NOMO-1 (cell line): ENCODE measurements at regions not wholly inside any gene's neighbourhood (a gene's known extent, or its start where the extent isn't known, plus 50 kb on each side); places are given as distances from the start of the nearest gene placed in this dataset.

ENCODE experiments used
- DNase-seq, 2 experiments: peaks; one replicate each; lab custom pipeline; 2025; ENCODE audit not compliant: unreplicated experiment in 2 of 2; lab: John Stamatoyannopoulos, UW

DNA sequence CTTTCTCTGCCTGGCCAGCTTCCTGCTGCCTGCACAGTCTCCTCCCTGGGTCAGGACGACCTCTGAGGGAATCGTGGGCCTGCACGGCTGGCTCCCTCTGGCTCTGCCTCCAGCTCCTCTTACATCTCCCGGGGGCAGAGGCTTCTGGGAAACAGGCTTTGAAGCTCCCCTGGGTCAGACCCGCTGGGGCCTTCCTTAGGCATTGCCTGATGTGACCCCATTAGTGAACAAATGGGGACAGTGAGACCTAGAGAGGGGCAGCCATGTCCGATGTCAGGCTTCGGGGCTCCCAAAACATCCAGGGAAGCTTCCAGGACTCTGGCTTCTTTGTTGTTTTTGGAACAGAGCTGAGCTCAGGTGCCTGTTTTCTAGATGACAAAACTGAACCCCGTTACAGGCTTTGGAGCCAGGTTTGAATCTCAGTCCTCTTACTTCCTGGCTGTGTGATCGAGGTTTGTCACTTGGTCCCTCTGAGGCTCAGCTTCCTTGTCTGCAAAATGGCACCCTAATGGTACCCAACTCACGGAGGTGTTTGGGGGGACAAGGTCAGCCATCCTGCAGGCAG, 94.3 kb downstream of the CEBPB start:
- no peak for DNase-seq

- DNase-seq, result no peak
These were observed 94.9 kb downstream of the CEBPB start for GRCh38 chr20:50285376-50286173.

DNA sequence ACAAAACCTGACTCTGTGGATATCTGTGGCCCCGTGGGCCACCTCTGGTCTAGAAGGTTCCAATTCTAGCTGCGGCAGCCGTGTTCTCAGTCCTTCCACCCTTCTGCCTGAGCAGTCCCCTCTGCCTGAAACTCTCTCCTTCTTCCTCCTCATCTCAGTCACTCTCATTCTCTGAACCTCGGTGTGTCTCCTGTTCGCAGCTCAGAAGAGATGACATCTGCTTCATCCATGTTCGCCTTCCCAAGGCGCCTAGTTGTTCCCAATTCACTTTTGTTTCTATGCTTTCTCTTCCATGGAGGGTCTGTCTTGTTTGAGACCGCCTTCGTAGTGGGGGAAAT, 95.5 kb downstream of the CEBPB start:
- DNase-seq, result no peak

GRCh38 chr20:50286609-50287008, 96.0 kb downstream of the CEBPB start:
- DNase-seq, result no peak

DNA sequence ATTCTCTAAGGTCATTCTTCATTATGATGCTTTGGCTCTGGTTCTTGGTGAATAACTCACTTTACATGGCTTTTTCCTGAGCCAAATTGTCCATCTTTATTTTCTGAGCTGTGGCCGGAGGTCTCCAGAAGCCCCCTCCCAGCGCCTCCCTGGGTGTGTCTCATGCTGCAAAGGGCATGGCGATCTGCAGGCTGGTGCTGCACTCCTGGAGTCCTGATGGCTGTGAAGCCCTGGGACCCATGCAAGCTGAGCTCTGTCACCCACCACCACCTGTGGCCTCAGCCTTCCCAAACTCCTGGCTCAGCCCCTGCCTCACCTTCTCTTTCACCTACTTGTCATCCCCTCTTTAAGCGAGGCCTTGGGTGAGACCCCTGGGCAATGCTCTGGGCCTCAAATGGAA, 96.9 kb downstream of the CEBPB start:
- no peak for DNase-seq

- no peak for DNase-seq
These were observed 97.5 kb downstream of the CEBPB start for GRCh38 chr20:50288128-50288623.

GRCh38 chr20:50289581-50289980, 99.0 kb downstream of the CEBPB start:
- DNase-seq, result no peak

GRCh38 chr20:50290112-50290511, 99.5 kb downstream of the CEBPB start:
- no peak for DNase-seq

GRCh38 chr20:50290808-50291207, 100.2 kb downstream of the CEBPB start:
- no peak for DNase-seq

DNA sequence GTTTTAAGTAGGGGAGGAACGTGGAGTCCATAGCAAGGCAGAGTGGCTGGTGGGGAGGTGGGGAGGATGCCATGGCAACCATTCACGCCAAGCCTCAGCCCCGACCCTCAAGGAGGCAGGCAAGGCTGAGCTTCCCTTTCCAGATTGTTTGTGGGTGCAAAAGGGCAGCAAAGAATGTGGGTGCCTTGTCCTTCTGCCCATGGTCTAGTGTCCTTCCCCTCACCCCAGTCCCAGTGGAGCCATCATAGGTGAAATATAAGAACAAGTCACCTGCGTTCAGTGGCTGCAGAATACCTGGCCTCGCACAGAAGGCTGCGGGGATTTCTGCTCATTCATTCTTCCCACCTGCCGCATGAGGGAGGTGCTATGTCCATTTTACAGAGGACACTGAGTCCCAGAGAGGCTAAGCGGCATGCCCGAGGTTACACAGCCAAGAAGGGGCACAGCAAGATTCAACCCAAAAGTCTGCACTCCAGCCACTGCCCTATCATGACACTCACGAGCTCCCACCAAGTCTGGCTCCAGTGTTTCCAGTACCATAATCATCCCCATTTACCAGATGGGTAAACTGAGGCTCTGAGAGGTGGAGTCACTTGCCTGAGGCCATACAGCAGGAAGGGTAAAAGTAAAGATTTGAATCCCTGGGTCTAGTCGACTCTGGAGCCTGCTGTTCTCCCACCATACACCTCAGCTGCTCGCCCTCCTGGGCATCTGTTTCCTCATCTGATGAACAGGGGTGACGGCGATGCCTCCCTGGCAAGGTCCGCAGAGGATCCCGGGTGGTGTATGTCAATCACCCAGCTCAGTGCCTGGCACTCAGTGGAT, 100.8 kb downstream of the CEBPB start:
- no peak for DNase-seq

GRCh38 chr20:50292079-50292590, 101.5 kb downstream of the CEBPB start:
- no peak for DNase-seq

- peak; percentile 34 to 57 for DNase-seq
These were observed 102.1 kb downstream of the CEBPB start for GRCh38 chr20:50292591-50293283.

- DNase-seq, result no peak
These were observed 102.9 kb downstream of the CEBPB start for GRCh38 chr20:50293284-50294139.

DNA sequence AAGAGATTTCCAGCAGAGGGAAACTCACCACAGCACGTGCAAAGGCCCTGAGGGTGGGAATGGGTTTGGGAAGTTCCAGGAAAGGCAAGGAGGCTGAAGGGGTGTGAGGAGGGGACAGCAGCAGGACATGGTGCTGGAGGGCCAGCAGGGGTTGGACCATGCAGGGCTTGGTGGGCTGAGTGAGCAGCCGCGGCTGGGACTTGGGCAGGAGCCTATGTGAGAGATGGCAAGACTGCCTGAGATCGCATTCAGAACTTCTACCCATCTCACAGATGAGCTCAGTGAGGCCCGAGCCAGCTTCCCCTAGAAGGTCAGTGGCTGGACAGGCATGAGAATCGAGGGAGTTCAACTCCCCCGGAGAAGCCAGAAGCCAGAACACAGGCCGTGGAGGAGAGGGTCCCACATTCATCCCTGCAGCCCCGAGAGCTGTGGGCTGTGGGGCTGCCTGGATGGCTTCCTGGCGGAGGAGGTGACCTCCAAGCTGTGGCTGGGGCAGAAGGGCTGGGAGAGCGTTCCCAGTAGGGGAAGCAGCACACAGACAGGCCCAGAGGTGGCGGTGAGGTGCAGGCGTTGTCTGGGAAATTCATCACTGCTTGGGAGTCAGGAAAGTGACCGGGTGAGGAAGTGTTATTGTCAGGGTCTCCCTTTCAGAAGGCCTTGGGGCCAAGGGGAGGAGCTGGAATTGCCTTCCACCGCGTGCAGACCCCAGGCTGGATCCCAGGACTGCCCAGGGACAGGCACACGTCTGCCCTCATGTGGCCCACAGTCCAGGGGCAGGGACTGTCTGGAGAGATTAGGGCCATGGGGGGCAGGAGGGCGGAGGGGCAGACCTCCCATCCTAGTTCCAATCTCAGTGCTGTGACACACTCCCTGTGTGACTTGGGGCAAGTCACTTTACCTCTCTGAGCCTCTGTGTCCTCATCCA, 103.8 kb downstream of the CEBPB start:
- no peak for DNase-seq

DNA sequence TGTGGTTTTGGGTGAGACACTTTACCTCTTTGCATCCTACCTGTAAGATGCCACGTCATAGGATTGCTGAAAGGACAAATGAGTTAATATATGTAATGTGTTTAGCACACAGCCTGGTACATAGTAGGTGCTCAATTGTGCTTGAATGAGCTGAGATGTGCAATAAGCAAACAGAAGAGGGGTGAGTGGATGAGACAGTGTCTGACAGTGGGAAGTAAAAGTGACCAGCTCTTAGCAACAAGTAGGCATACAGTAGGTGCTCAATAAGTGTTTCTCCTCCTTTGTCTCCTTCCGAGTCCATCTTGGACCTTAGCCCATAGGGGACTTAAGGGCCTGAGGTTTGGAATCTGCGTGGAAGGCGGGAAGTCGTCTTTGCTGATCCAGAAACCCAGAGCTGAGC, 104.7 kb downstream of the CEBPB start:
- no peak for DNase-seq

DNA sequence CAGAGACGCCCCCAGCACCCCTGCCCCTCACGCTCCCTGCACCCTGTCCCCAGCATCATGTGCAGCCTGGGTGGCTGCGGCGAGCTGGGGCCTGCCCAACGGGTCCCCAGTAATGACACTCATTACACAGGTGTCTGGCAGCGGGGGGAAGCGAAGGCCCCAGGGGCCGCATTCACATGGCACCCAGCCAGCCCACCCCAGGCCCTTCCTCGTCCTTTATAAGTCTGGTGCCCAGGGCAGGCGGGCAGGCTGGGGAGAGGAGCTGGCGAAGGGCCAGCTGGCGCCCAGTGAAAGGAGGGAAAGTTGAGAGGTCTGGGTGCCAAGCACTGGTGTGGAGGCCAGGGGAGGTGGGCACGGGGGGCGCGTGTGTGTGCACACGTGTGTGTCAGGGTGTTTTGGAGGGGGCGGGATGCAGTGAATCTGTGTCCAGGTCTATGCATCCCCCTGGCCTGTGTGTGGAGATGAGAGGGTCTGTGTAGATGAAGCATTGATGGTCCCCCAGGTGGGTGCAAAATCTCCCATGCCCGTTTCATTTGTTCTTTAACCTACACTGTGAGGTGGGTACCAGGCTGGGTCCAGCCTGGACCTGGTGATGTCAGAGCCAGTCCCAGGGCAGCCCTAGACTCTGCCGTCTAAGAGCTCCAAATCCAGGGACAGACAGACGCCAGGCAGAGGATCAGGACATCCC, 105.3 kb downstream of the CEBPB start:
- no peak for DNase-seq

GRCh38 chr20:50296450-50297375, 106.1 kb downstream of the CEBPB start:
- DNase-seq, result no peak
